ENCODE measurements at regions not wholly inside any gene's neighbourhood (a gene's known extent, or its start where the extent isn't known, plus 50 kb on each side); places are given as distances from the start of the nearest gene placed in this dataset.
"Not testable (repeated sequence)": the region's sequence is repeated elsewhere in the genome, so short reads cannot be mapped to it uniquely, and the experiment has no call there.

- TF ChIP-seq POLR2A (IDR thresholded peaks at IDR 0.05; ENCODE audit: extremely low read depth, insufficient read length); MAX (IDR thresholded peaks at IDR 0.05; ENCODE audit: low read depth, low read length); MYC (IDR thresholded peaks at IDR 0.05; ENCODE audit: low read depth, low read length): not testable (repeated sequence)
- TF ChIP-seq, protein P1, sequence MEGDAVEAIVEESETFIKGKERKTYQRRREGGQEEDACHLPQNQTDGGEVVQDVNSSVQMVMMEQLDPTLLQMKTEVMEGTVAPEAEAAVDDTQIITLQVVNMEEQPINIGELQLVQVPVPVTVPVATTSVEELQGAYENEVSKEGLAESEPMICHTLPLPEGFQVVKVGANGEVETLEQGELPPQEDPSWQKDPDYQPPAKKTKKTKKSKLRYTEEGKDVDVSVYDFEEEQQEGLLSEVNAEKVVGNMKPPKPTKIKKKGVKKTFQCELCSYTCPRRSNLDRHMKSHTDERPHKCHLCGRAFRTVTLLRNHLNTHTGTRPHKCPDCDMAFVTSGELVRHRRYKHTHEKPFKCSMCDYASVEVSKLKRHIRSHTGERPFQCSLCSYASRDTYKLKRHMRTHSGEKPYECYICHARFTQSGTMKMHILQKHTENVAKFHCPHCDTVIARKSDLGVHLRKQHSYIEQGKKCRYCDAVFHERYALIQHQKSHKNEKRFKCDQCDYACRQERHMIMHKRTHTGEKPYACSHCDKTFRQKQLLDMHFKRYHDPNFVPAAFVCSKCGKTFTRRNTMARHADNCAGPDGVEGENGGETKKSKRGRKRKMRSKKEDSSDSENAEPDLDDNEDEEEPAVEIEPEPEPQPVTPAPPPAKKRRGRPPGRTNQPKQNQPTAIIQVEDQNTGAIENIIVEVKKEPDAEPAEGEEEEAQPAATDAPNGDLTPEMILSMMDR (IDR thresholded peaks at IDR 0.05; ENCODE audit: low read depth, low read length): not testable (repeated sequence)
These were observed 153.3 kb upstream of the RFLNA start for GRCh38 chr12:124141611-124142010.
